DOHH2 (cell line): ENCODE measurements at regions not wholly inside any gene's neighbourhood (a gene's known extent, or its start where the extent isn't known, plus 50 kb on each side); places are given as distances from the start of the nearest gene placed in this dataset.
"Not testable (repeated sequence)": the region's sequence is repeated elsewhere in the genome, so short reads cannot be mapped to it uniquely, and the experiment has no call there.

Experiments
- H3F3A ChIP-seq: fragments of 200-600 bp; sonication (generic), shearing (Covaris generic); 2 replicates; pipeline ENCODE4 v1.6.0; 2016; ENCODE audit warnings: antibody characterized with exemption, mild to moderate bottlenecking; ENCODE audit not compliant: control insufficient read depth, insufficient read depth
- H3K27ac ChIP-seq: fragments of 200-600 bp; sonication (generic); 2 replicates; pipeline ENCODE4 v1.5.1; 2014; ENCODE audit warnings: low read depth, mild to moderate bottlenecking, low read length, moderate library complexity
- H3K27me3 ChIP-seq: fragments of 200-600 bp; sonication (generic); 2 replicates; pipeline ENCODE4 v1.6.1; 2014; ENCODE audit warnings: mild to moderate bottlenecking, low read length, mixed read lengths; ENCODE audit not compliant: control insufficient read depth
- H3K36me3 ChIP-seq: fragments of 200-600 bp; sonication (generic); 2 replicates; pipeline ENCODE4 v1.6.1; 2014; ENCODE audit warnings: mild to moderate bottlenecking, low read length, moderate library complexity, mixed read lengths; ENCODE audit not compliant: control insufficient read depth
- H3K4me1 ChIP-seq: fragments of 200-600 bp; sonication (generic); 2 replicates; pipeline ENCODE4 v1.6.1; 2014; ENCODE audit warnings: mild to moderate bottlenecking, low read length, mixed read lengths; ENCODE audit not compliant: control insufficient read depth
- H3K4me2 ChIP-seq: fragments of 200-600 bp; sonication (generic); 2 replicates; pipeline ENCODE4 v1.6.0; 2014; ENCODE audit warnings: mild to moderate bottlenecking, low read length, moderate library complexity
- H3K4me3 ChIP-seq: fragments of 200-600 bp; sonication (generic); 2 replicates; pipeline ENCODE4 v1.5.1; 2014; ENCODE audit warnings: mild to moderate bottlenecking, low read length, mixed read lengths
- H3K79me2 ChIP-seq: fragments of 200-600 bp; sonication (generic); 2 replicates; pipeline ENCODE4 v1.6.1; 2014; ENCODE audit warnings: mild to moderate bottlenecking, low read length, mixed read lengths; ENCODE audit not compliant: control insufficient read depth
- H3K9me2 ChIP-seq: fragments of 200-600 bp; sonication (generic); replicated peaks from 2 replicates; pipeline ENCODE4 v1.6.1; 2014; ENCODE audit warnings: mild to moderate bottlenecking, low read length, mixed read lengths; ENCODE audit not compliant: control insufficient read depth
- H3K9me3 ChIP-seq: fragments of 200-600 bp; sonication (generic); 2 replicates; pipeline ENCODE4 v1.6.1; 2014; ENCODE audit warnings: antibody characterized with exemption, low read length, mixed read lengths; ENCODE audit not compliant: control insufficient read depth, insufficient read depth
- H4K20me1 ChIP-seq: fragments of 200-600 bp; sonication (generic); 2 replicates; pipeline ENCODE4 v1.6.0; 2014; ENCODE audit warnings: low read depth, mild to moderate bottlenecking, antibody characterized with exemption, low read length, moderate library complexity; ENCODE audit not compliant: control insufficient read depth, insufficient read depth
- CTCF ChIP-seq: fragments of 200-600 bp; sonication (generic); IDR thresholded peaks from one replicate; pipeline ENCODE4 v1.5.1; 2014; ENCODE audit warnings: antibody characterized with exemption, mild to moderate bottlenecking, low read depth, low read length; ENCODE audit not compliant: poor library complexity, severe bottlenecking
- EZH2phosphoT487 ChIP-seq: fragments of 200-600 bp; sonication (generic); IDR thresholded peaks from 2 replicates; pipeline ENCODE4 v1.6.1; 2017; ENCODE audit warnings: borderline replicate concordance, mild to moderate bottlenecking, antibody characterized with exemption, low read length, moderate library complexity, mixed read lengths

- Histone ChIP-seq H3K4me2 (no peak overlapping the region), H3K36me3 (no peaks in the 10 kb centered on the region), H3K9me3 (no peaks in the 10 kb centered on the region), H3K4me3 (no peak overlapping the region), H4K20me1 (no peaks in the 10 kb centered on the region), H3K27ac (no peak overlapping the region), H3K79me2 (no peaks in the 10 kb centered on the region), H3F3A (no peaks in the 10 kb centered on the region), H3K27me3 (no peaks in the 10 kb centered on the region), H3K9me2 (no peaks in the 10 kb centered on the region), H3K4me1 (peaks cover 9% of the 10 kb centered on the region)
- TF ChIP-seq CTCF = no peak
- no peak for TF ChIP-seq EZH2phosphoT487
Measured at GRCh38 chr2:57703407-57703806, 343.2 kb upstream of the VRK2 start.

GRCh38 chr2:57707794-57708193, 338.8 kb upstream of the VRK2 start:
- not testable (repeated sequence) for H3K27me3 ChIP-seq, H3K4me1 ChIP-seq, H3K36me3 ChIP-seq, H3K79me2 ChIP-seq, H3K27ac ChIP-seq, H4K20me1 ChIP-seq, H3K4me3 ChIP-seq, H3K9me2 ChIP-seq, H3K9me3 ChIP-seq, H3F3A ChIP-seq, H3K4me2 ChIP-seq

- no peaks in the 10 kb centered on the region for H3K36me3 ChIP-seq
- no peaks in the 10 kb centered on the region for H3K4me1 ChIP-seq
- no peaks in the 10 kb centered on the region for H3K9me2 ChIP-seq
- H3F3A ChIP-seq = no peaks in the 10 kb centered on the region
- no peaks in the 10 kb centered on the region for H3K9me3 ChIP-seq
- TF ChIP-seq CTCF (no peak), EZH2phosphoT487 (no peak)
- H3K4me2 ChIP-seq = no peak overlapping the region
- H3K27me3 ChIP-seq = no peaks in the 10 kb centered on the region
- no peaks in the 10 kb centered on the region for H3K79me2 ChIP-seq
- no peaks in the 10 kb centered on the region for H4K20me1 ChIP-seq
- H3K27ac ChIP-seq = no peak overlapping the region
- no peak overlapping the region for H3K4me3 ChIP-seq
Measured at GRCh38 chr2:57711991-57712390, 334.6 kb upstream of the VRK2 start.

GRCh38 chr2:57720728-57721627, 325.6 kb upstream of the VRK2 start:
- H4K20me1 ChIP-seq = no peaks in the 10 kb centered on the region
- no peaks in the 10 kb centered on the region for H3K9me3 ChIP-seq
- no peaks in the 10 kb centered on the region for H3K79me2 ChIP-seq
- no peaks in the 10 kb centered on the region for H3K36me3 ChIP-seq
- no peaks in the 10 kb centered on the region for H3K27me3 ChIP-seq
- no peaks in the 10 kb centered on the region for H3K9me2 ChIP-seq
- no peaks in the 10 kb centered on the region for H3K4me1 ChIP-seq
- H3K4me3 ChIP-seq = no peak overlapping the region
- no peak overlapping the region for H3K27ac ChIP-seq
- peak overlapping the region; percentile 32 for H3K4me2 ChIP-seq
- no peaks in the 10 kb centered on the region for H3F3A ChIP-seq
- peak; percentile 79 for TF ChIP-seq CTCF
- TF ChIP-seq EZH2phosphoT487 = no peak
